ENCODE measurements at regions not wholly inside any gene's neighbourhood (a gene's known extent, or its start where the extent isn't known, plus 50 kb on each side); places are given as distances from the start of the nearest gene placed in this dataset.

DNA sequence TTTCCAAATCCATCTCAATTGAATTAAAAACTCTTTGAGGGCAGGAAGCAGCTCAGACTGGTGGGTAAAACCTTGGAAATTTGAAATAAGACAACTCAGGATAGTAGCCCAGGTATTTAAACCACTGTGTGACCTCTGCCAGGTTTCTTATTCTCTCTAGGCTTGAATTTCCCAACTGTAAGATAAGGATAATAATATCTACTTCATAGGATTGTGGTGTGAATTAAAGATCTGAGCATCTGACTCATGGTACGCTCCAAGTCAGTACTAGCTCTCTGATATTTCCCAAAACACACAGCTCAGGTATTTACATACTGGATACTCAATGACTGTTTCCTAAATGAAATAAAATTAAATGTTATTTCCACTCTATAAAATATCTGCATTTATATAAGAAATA lies 337.2 kb downstream of the LTN1 start:
- CTCF ChIA-PET, result no interaction called here
- TF ChIP-seq TCF7L2 (IDR thresholded peaks at IDR 0.05; ENCODE audit: low read depth, low read length) (no peak), POLR2AphosphoS5 (IDR thresholded peaks at IDR 0.05; ENCODE audit: low read depth, low read length) (no peak), SIN3A (IDR thresholded peaks at IDR 0.05; ENCODE audit: borderline replicate concordance, insufficient read depth, low read depth, low read length) (no peak)
- TF ChIP-seq, protein P1, sequence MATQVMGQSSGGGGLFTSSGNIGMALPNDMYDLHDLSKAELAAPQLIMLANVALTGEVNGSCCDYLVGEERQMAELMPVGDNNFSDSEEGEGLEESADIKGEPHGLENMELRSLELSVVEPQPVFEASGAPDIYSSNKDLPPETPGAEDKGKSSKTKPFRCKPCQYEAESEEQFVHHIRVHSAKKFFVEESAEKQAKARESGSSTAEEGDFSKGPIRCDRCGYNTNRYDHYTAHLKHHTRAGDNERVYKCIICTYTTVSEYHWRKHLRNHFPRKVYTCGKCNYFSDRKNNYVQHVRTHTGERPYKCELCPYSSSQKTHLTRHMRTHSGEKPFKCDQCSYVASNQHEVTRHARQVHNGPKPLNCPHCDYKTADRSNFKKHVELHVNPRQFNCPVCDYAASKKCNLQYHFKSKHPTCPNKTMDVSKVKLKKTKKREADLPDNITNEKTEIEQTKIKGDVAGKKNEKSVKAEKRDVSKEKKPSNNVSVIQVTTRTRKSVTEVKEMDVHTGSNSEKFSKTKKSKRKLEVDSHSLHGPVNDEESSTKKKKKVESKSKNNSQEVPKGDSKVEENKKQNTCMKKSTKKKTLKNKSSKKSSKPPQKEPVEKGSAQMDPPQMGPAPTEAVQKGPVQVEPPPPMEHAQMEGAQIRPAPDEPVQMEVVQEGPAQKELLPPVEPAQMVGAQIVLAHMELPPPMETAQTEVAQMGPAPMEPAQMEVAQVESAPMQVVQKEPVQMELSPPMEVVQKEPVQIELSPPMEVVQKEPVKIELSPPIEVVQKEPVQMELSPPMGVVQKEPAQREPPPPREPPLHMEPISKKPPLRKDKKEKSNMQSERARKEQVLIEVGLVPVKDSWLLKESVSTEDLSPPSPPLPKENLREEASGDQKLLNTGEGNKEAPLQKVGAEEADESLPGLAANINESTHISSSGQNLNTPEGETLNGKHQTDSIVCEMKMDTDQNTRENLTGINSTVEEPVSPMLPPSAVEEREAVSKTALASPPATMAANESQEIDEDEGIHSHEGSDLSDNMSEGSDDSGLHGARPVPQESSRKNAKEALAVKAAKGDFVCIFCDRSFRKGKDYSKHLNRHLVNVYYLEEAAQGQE (IDR thresholded peaks at IDR 0.05; ENCODE audit: insufficient read depth in 1 of 2, low read depth in 2 of 2, low read length in 1 of 2), result no peak
- TF ChIP-seq, protein P2, sequence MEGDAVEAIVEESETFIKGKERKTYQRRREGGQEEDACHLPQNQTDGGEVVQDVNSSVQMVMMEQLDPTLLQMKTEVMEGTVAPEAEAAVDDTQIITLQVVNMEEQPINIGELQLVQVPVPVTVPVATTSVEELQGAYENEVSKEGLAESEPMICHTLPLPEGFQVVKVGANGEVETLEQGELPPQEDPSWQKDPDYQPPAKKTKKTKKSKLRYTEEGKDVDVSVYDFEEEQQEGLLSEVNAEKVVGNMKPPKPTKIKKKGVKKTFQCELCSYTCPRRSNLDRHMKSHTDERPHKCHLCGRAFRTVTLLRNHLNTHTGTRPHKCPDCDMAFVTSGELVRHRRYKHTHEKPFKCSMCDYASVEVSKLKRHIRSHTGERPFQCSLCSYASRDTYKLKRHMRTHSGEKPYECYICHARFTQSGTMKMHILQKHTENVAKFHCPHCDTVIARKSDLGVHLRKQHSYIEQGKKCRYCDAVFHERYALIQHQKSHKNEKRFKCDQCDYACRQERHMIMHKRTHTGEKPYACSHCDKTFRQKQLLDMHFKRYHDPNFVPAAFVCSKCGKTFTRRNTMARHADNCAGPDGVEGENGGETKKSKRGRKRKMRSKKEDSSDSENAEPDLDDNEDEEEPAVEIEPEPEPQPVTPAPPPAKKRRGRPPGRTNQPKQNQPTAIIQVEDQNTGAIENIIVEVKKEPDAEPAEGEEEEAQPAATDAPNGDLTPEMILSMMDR (IDR thresholded peaks at IDR 0.05), result no peak

DNA sequence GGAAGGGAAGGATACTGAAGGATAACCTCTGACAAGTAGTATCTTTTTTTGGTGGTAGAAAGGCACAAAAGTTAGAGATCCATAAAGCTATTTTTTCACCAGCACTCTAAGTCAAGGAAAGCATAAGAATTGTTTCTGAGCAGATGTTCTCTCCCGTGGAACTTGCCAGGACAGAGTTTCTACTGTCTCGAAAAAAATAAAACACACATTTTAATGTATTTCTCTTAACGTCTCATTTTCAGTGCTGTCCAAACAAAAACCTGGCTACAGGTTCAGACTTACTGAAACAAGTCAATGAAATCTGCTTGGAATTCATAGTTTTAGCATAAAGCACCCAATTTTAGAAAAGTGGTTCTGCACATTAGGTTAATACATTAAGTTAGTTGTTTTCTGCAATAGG lies 338.3 kb downstream of the LTN1 start:
- Histone ChIP-seq H3K4me1 (ENCODE audit: control insufficient read depth, insufficient read depth, low read length) (no peaks in the 10 kb centered on the region), H3K27ac (ENCODE audit: low read length) (no peak overlapping the region), H3K9me3 (ENCODE audit: control insufficient read depth, insufficient read depth, low read depth, low read length) (no peaks in the 10 kb centered on the region), H3K27me3 (ENCODE audit: control insufficient read depth, insufficient read depth, low read length) (no peaks in the 10 kb centered on the region), H3K4me3 (ENCODE audit: low read depth in 2 of 2, low read length in 2 of 2) (no peak overlapping the region), H3K36me3 (ENCODE audit: control insufficient read depth, insufficient read depth, low read length) (no peaks in the 10 kb centered on the region)
- in situ Hi-C loops (cut with HindIII; ENCODE audit: low pct_unique_long_range_greater_than_20kb, low sequenced_read_pairs) (no loop called here), intact Hi-C loops (cut with micrococcal nuclease; ENCODE audit: unreplicated experiment) (no loop called here)
- no peak for TF ChIP-seq SIN3A (IDR thresholded peaks at IDR 0.05; ENCODE audit: borderline replicate concordance, insufficient read depth, low read depth, low read length)
- no peak for TF ChIP-seq TCF7L2 (IDR thresholded peaks at IDR 0.05; ENCODE audit: low read depth, low read length)
- TF ChIP-seq, protein P2 (IDR thresholded peaks at IDR 0.05), result no peak
- no peak for TF ChIP-seq POLR2AphosphoS5 (IDR thresholded peaks at IDR 0.05; ENCODE audit: low read depth, low read length)
- TF ChIP-seq, protein P1 (IDR thresholded peaks at IDR 0.05; ENCODE audit: insufficient read depth in 1 of 2, low read depth in 2 of 2, low read length in 1 of 2), result no peak
- ChIA-PET CTCF (no interaction called here), POLR2A (no interaction called here)
- no peak for ATAC-seq
- no TSS peak for BruUV-seq (replicated peaks)
- no peak for DNase-seq (ENCODE audit: low read depth, low spot score)

More for the DNA sequence above, 337.2 kb downstream of the LTN1 start:
- Histone ChIP-seq H3K27ac (ENCODE audit: low read length) (no peak overlapping the region), H3K4me1 (ENCODE audit: control insufficient read depth, insufficient read depth, low read length) (no peaks in the 10 kb centered on the region), H3K9me3 (ENCODE audit: control insufficient read depth, insufficient read depth, low read depth, low read length) (no peaks in the 10 kb centered on the region), H3K27me3 (ENCODE audit: control insufficient read depth, insufficient read depth, low read length) (no peaks in the 10 kb centered on the region), H3K36me3 (ENCODE audit: control insufficient read depth, insufficient read depth, low read length) (no peaks in the 10 kb centered on the region), H3K4me3 (ENCODE audit: low read depth in 2 of 2, low read length in 2 of 2) (no peak overlapping the region)
- POLR2A ChIA-PET, result no interaction called here
- in situ Hi-C loops (cut with HindIII; ENCODE audit: low pct_unique_long_range_greater_than_20kb, low sequenced_read_pairs), result no loop called here
- no peak for ATAC-seq
- intact Hi-C loops (cut with micrococcal nuclease; ENCODE audit: unreplicated experiment), result no loop called here
- DNase-seq (ENCODE audit: low read depth, low spot score), result no peak
- BruUV-seq (replicated peaks), result no TSS peak
